AG09319 (cell line): ENCODE measurements at regions not wholly inside any gene's neighbourhood (a gene's known extent, or its start where the extent isn't known, plus 50 kb on each side); places are given as distances from the start of the nearest gene placed in this dataset.

Experiments used
- DNase-seq: peaks from one replicate; pipeline ENCODE4 v3.0.0-alpha.2; 2010; ENCODE audit warnings: low read depth; ENCODE audit errors: extremely low read depth
- CTCF ChIP-seq: IDR thresholded peaks from 2 replicates; pipeline ENCODE4 v1.5.1; 2011; ENCODE audit warnings: low read depth, mild to moderate bottlenecking, inconsistent platforms, low read length, moderate library complexity

- no peak for DNase-seq
- TF ChIP-seq CTCF: no peak
Observed at GRCh38 chr6:9936551-9936950, 478.3 kb downstream of the TFAP2A start.

- DNase-seq: no peak
- TF ChIP-seq CTCF: no peak
Observed at GRCh38 chr6:9933677-9934076, 481.2 kb downstream of the TFAP2A start.

- no peak for TF ChIP-seq CTCF
- DNase-seq: no peak
Observed at GRCh38 chr6:9927275-9927674, 487.6 kb downstream of the TFAP2A start.

GRCh38 chr6:9924971-9925370 lies 489.9 kb downstream of the TFAP2A start:
- no peak for TF ChIP-seq CTCF
- DNase-seq: no peak

- DNase-seq: peak; percentile 11
- no peak for TF ChIP-seq CTCF
Observed at GRCh38 chr6:9921366-9921765, 493.5 kb downstream of the TFAP2A start.

GRCh38 chr6:9914951-9915350 lies 499.9 kb downstream of the TFAP2A start:
- no peak for DNase-seq
- no peak for TF ChIP-seq CTCF

- no peak for TF ChIP-seq CTCF
- DNase-seq: no peak
Observed at GRCh38 chr6:9901376-9901775, 513.5 kb downstream of the TFAP2A start.

GRCh38 chr6:9896806-9897205 lies 518.1 kb downstream of the TFAP2A start:
- no peak for DNase-seq

More at GRCh38 chr6:9896806-9897205, 518.1 kb downstream of the TFAP2A start:
- no peak for TF ChIP-seq CTCF
